HG02885 (cell line): ENCODE measurements at regions not wholly inside any gene's neighbourhood (a gene's known extent, or its start where the extent isn't known, plus 50 kb on each side); places are given as distances from the start of the nearest gene placed in this dataset.

ENCODE experiments used
- ATAC-seq: cut with Tn5 transposase; IDR thresholded peaks from one replicate; pipeline ENCODE4 v1.9.1; 2021; ENCODE audit warnings: mild to moderate bottlenecking; ENCODE audit not compliant: unreplicated experiment, poor library complexity

DNA sequence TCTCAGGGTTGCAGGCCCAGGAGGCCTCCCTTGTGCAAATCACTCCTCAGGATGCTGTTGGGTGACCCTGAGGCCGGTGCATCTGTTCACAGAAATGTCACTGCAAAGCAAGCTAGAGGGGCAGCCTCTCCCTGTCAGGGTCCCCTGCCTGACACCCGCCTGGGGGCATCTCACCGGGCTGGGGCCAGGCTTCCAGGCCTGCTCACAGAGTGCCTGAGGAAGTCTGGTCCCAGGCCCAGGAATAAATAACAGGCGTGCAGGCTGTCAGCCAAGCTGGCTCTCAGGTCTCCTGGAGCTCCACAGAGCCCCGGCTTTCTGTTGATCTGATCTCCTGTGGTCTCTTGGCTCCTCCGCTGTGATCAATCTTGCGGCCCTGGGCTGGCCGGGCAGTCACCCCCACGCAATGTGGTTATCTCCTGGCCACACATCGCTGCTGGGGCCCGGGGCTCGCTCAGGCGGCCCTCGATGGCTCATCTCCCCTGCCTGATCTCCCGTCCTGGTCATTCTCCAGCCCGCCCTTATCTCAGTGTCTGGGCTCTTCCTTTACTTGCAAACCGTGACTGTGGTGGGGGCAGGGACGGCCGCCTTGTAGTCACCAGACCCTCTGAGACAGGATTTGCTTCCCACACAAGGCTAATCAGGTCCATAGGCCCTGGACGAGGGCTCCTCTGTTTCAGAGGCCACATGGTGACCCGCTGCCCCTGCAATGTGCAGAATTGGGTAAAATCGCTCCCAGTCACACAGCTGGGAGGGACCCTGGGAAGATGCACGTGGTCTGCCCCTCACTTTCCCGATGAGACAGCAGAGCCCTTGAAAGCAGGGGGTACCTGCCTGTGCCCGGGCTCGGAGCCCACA is 231.2 kb upstream of the GSE1 start:
- ATAC-seq = no peak

DNA sequence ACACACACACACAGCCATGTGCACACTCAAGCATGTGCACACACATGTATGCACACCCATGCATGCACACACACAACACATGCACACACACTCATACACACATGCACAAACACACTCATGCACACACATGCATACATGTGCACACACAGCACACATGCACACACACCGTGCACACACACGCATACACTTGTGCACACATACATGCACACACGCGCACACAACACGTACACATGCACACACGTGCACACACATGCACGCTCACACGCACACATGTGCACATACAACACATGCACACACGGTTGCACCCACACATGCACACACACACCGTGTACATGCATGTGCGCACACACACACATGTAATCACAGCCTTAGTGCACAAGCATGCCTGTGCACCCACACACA is 230.4 kb upstream of the GSE1 start:
- ATAC-seq = no peak

DNA sequence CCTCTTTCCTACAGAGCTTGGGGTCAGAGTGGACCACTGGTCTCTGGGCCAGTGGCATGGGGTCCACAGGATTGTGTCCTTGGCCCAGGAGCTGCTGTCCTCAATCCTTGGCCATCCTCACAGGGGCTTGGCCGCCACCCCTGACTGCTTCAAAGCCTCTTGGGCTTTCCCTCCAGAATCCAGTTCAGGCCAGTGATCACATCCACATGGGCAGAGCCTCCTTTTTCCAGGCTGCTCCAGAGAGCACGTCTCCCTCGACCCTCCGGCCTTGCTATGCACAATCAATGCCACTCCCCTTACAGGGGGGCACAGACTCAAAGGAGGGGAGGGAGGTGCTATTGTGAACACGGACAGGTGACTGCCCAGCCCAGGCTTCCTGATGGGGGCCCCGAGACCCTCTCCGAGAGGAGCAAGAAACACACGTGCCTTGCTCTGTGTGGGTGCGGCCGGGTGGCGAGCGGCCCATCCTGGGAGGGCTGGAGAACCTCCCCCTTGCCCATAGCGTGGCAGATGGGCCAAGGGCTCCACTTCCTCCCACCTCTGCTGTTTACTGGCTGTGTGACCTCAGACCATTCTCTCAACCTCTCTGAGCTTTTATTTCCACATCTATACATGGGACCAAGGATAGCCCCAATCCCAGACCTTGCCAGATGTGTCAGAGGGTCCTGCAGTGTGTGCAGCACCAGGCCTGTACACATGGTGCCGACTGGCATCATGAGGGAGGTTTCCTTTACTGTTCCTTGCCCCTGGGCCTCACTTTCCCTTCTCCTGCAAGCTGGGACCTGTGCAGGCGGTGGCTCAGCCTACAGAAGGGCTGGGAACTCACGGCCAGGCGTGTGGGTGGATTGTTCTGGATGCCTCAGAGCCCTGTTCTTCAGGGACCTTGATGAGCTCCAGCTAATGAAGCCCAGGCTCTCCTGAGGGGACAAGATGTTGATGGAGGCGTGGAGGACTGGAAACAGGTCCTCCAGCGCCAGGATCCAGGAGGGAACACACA is 229.0 kb upstream of the GSE1 start:
- no peak for ATAC-seq

DNA sequence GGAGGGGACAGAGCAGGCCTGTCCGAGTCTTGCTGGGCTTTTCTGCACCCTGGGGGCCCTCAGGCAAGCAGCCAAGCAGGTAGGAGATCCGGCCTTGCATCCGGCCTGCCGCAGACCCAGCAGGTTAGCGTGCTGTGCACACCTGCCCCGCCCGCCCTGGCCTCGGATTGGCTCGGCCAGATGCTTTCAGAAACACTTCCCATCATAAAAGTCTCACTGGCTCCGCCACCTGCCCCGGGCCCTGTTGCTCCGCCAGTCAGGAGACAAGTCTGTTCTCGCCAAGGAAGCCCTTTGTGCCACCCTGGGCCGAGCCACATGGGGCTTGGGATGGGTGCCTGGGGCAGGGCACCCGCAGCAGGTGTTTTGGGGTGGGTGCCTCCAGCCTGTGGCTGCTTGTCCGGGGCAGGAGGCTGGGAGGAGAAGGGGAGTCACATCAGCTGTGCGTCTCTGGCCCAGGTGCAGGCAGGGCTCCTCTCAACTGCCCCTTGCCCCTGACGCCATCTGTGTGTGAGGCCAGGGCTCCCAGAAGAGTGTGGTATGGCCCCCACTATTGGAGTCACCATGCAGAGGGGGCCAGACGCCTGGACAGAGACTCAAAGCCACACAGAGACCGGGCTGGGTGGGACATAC is 228.2 kb upstream of the GSE1 start:
- ATAC-seq = no peak

DNA sequence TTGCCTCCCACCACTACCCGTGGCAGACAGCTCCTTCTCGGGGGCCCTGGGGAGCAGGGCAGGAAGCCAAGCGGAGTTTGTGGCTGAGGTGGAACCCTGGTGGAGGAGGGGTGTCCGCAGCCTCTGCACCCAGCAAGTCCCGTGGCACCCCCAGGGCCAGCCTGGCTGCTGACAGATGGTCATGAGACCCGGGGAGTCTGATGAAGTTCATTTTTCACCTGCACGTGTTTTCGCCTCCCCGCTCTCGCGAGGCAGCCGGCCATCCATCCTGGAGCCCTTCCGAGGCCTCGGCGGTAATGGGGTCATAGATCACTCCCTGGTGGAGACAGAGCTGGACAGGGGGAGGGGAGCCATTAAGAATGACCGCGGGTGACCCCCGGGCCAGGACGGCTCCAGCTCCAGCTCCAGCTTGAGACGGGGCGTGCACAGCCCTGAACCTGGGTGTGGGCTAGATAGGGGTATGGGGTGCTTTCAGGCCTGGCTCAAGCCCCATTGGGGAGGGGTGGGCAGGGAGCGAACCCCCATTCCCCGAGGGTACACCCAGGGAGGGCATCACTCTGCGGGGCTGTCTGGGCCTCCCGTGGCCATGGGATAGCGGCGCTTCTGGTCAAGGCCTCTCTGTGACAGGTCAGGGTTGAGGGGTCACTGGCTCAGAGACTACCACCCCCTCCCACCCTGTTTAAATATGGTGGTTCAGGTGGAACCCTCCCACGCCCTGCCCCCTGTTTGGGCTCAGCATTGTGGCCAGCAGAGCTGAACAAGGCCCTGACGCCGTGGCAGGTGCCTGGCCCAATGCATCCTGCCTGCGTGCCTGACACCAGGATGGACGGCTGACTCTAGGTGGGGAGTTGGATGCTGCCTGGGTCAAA is 227.4 kb upstream of the GSE1 start:
- no peak for ATAC-seq

DNA sequence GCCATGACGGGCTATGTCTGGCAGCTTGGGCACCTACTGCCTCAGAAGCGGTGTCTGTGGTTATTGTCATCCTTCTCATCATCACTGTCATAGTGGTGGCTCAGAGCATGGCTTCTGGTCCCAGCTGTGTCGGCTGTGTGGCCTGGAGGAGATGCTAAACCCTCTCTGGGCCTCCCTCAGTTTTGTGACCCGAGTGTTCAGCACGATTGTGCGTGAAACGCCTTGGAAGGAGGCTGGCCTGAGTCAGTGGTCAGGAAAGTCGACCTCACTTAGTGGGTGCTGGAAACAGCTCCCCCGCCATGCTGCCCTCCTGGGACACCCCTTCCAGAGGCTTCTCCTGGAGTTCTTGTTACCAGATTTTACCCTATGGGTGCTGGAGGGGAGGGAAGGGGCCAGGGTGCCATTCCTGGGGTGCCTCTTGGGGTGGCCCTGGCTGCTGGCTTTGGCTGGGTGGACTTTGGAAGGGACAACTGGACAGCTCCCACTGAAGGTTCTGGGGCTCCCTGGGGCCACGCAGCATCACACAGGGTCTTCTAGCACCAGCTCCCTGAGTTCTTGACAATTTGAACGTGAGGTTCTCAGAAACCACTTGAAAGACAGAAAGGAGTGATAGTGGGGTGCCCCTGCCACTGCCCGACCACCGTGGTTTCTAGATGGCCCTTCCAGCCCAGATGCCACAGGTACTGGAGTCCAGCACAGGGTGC is 226.5 kb upstream of the GSE1 start:
- no peak for ATAC-seq

DNA sequence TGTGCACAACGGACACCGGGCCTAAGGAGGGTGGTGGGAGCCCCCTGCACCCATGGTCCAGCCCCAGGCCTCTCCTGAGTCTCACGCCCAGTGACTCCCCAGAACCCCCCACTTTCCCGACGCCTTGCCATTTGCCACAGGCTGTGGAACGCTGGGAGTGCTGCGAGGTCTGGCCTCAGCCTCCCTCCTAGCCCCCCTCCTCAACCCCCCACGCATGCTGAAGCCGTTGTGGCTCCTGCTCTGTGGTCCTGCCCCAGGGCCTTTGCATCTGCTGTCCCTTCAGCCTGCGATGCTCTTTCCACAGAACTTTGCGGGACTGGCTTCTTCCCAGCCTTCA is 226.0 kb upstream of the GSE1 start:
- no peak for ATAC-seq

DNA sequence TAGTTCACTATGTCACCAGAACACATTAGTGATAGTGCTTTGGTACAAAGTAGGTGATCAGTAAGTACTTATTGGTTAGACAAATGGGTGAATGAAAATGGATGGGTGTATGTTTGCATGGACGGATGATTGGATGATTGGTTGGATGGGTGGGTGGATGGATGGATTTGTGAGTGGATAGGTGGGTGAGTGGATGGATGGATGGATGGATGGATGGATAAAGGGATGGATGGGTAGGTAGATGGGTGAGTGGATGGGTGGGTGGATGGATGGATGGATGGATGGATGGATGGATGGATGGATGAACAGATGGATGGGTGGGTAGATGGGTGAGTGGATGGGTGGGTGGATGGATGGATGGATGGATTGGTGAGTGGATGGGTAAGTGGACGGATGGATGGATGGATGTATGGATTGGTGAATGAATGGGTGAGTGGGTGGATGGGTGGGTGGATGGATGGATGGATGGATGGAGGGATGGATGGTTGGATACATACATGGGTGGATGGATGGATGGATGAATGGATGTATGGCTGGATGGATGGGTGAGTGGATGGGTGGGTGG is 225.3 kb upstream of the GSE1 start:
- no peak for ATAC-seq

DNA sequence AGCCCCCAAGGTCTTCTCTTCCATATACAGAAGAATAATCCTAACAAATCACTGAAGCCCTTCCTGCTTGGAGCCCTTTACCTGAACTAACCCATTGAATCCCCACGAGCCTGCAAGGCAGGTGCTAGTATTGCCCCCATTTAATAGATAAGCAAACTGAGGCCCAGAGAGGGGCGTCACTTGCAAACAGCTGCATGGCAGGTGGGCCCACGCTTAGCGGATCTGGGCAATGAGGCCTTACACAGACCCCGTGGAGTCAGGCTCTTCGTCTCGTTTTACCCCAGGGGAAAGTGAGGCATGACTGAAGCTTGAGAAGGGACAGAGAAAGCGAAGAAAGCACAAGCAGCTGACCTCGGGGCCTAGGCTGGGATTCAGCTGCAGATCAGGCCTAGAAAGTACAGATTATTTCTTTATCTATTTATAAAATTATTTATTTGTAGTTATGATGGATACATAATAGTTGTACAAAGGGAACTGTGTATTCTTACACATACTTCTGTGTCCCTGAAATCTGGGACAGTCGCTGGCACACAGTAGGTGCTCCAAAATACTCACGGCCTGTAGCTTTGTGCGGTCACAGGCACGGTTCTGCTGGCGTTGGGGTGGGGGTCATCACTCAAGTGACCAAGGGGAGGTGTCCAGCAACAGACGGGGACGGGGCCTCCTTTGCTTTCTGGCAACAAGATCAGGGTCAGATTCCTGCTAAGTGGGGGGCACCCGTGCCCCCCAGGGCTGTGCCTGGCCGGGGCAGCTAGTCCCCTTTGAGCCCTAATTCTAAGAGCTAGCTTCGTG is 223.2 kb upstream of the GSE1 start:
- no peak for ATAC-seq

DNA sequence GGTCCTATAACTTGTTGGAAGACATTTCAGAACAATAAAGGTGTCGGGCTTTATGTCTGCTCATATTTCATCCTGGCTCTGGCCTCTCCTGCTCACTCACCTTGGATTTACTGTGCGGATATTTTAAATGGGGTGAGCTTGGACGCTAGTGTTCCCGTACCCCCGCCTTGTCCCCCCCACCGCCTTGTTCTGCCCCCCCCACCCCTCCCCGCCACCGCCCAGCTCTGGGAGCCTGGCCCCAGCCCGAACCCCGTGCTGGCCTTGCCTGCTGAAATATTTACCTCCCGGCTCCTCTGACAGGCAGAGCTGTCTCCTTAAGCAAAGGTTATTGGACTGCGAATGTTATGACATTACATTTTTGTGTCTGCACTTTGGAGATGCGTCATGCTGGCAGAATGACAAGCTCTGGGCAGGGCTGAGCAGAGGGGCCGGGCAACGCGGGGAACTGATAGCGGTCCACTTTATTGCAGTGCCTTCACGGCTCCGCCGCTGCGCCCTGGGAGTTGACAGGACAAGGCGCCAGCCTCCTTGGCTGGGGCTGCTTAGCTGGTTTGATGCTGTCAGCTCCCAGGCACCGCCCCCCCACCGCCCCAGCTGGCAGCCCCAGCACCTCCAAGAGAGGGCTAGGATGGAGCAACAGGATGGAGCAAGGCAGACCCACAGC is 222.5 kb upstream of the GSE1 start:
- ATAC-seq = no peak

DNA sequence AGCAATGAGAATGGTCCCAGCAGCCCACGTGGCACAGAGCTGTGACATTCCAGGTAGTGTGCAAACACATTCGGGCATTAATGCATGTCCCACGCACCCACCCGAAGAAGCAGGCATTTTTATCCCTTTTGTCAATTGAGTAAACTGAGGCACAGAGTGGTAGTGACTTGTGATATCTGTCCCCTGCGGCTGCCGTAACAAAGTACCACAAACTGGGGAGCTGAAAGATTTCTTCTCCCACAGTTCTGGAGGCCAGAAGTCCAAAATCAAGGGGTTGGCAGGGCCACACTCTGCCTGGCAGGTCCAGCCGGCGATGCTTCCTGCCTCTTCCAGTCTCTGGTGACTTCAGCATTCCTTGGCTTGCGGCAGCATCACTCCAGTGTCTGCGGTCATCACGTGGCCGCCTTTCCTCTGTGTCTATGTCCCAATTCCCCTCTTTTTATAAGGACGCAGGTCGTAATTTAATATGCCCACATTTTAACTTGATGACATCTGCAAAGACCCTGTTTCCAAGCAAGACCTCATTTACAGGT is 221.9 kb upstream of the GSE1 start:
- no peak for ATAC-seq

DNA sequence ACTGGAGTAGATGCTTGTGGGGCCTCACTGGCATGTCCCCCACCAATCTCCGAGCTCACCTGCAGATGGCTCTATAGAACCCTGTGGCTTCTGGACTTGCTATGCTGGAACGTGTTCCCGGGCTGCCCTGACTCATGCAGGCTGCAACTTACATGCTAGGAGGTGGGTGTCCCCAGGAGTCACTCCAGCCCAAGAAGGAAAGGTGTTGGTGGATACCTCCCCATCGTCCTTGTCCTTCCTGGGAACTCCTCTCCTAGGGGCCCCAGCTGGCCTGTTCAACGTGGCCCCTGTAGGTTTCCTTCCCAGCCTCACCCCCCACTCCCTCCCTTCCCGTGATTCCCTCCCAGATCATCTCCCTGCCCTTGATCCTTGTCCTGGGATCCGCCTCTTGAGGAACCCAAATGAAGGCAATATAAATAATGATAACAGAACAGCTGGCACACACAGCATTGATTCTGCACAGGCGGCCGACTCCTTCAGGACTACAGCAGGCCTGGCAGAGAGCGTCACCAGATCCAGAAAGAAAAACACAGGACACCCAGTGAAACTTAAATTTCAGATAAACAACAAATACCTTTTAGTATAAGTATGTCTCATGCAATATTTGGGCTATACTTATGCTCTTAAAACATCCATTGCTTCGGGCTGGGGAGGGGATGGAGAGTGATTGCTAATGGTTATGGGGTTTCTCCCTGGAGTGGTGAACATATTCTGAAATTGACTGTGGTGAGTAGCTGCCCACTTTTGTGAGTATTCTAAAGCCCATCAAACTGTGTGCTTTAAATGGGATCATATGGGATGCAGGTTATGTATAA is 221.1 kb upstream of the GSE1 start:
- no peak for ATAC-seq

DNA sequence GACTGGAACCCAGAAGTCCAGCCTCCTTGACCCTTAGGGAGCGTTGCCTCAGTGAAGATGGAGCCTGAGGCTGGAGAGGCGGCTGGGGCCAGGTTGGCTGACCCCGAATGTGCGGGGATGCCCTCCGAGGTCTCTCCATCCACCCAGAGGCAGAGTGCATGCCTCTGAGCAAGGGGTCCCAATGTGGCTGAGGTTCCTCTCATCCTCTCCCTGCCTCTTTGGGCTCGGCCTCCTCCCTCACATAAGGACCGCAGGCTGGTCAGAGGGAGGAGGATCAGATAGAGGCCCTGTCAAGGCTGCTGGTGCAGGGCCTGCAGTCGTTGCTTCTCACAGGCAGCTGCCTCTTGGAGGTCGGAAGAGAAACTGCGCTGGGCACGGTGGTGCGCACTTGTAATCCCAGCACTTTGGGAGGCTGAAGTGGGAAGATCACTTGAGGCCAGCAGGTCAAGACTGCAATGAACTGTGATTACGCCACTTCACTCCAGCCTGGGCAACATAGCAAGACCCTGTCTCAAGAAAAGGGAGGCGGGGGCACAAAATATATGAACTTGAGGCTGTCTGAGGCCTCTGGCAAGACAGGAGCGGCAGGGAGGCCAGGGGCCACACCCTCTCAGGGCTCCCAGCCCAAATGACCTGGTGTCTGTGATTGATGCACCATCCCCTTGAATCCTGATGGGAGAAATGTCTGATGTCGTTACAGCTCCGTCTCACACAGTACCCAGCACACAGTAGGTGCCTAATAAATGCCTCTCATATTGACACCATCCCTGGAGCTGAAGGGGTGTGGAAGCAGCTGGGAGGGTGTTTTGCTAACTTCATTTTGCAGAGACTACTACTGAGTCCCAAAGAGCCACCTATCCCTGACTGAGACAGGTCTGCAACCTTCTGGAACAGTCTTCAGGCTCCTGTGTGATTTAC is 220.1 kb upstream of the GSE1 start:
- ATAC-seq = no peak

DNA sequence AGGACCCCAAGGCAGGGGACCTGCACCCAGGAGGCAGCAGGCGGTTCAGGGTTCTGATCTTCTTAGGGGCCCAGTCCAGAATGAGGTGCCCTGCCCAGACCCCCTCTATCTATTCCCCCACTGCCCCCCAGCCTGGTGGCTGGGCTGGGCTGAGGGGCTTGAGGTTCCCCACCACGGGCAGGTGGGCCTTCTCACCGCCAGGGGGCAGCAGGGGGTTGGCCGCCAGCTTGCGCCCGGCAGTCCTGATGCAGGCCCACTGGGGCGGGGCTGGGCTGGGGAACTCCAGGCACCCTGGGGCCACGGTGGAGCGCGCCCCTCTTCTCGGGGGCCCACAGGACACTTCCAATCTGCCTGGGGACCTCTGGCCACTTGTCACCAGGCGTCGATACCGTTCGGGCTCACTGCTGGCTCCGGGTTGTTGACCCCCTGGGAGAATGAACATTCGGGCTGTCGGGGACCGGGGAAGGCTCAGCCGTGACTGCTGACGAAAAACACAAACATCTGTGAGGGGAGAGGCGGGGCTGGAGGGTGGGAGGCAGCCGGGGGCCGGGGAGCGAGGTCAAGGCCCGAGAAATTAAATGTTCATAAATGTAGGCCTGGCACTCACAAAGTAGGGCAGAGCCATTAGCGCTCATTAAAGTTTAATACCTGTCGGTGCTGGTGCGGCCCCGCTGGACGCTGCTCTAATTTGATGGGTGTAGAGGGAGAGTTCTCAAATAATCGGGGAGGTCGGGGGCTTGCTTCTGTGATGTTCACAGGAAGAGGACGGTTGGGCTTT is 219.3 kb upstream of the GSE1 start:
- peak; percentile 47 for ATAC-seq
